Stimulated activated CD4-positive, alpha-beta T cell treated with anti-CD3 and anti-CD28 coated beads, TNF-alpha, amount 100 ng/mL, for 24 hours (primary cell): ENCODE measurements at regions not wholly inside any gene's neighbourhood (a gene's known extent, or its start where the extent isn't known, plus 50 kb on each side); places are given as distances from the start of the nearest gene placed in this dataset.
A peak's percentile ranks its signal among the peaks of the same experiment; 100 is the strongest.
"Not testable (repeated sequence)": the region's sequence is repeated elsewhere in the genome, so short reads cannot be mapped to it uniquely, and the experiment has no call there.

ENCODE experiments used
- DNase-seq, 3 experiments: peaks; one replicate each; pipeline ENCODE4 v3.0.0-alpha.2; 2020; ENCODE audit warnings: low read depth in 3 of 3

- no peak for DNase-seq
Measured at GRCh38 chr3:31096661-31097395, 202.4 kb upstream of the GADL1 start.

- DNase-seq = no peak
Measured at GRCh38 chr3:31100519-31100918, 206.1 kb upstream of the GADL1 start.

- not testable (repeated sequence) for DNase-seq
Measured at GRCh38 chr3:31101285-31101684, 206.8 kb upstream of the GADL1 start.

GRCh38 chr3:31102196-31102879, 207.9 kb upstream of the GADL1 start:
- peak in 2 of 3 experiments; percentile 17 to 34 for DNase-seq

- DNase-seq = no peak
Measured at GRCh38 chr3:31103181-31103580, 208.7 kb upstream of the GADL1 start.

GRCh38 chr3:31103623-31104180, 209.2 kb upstream of the GADL1 start:
- DNase-seq = no peak

- no peak for DNase-seq
Measured at GRCh38 chr3:31105011-31105410, 210.6 kb upstream of the GADL1 start.

GRCh38 chr3:31105438-31106077, 211.1 kb upstream of the GADL1 start:
- DNase-seq = peak in 2 of 3 experiments; percentile 6 to 13

- no peak for DNase-seq
Measured at GRCh38 chr3:31106204-31106603, 211.7 kb upstream of the GADL1 start.

GRCh38 chr3:31106912-31107311, 212.5 kb upstream of the GADL1 start:
- peak in 2 of 3 experiments; percentile 1 to 2 for DNase-seq

- no peak for DNase-seq
Measured at GRCh38 chr3:31114929-31115283, 220.4 kb upstream of the GADL1 start.

GRCh38 chr3:31115531-31115930, 221.1 kb upstream of the GADL1 start:
- not testable (repeated sequence) for DNase-seq

- no peak for DNase-seq
Measured at GRCh38 chr3:31116651-31117050, 222.2 kb upstream of the GADL1 start.

- DNase-seq = no peak
Measured at GRCh38 chr3:31117854-31118253, 223.4 kb upstream of the GADL1 start.

- no peak for DNase-seq
Measured at GRCh38 chr3:31124373-31124772, 229.9 kb upstream of the GADL1 start.

GRCh38 chr3:31125413-31126020, 231.1 kb upstream of the GADL1 start:
- DNase-seq = no peak

- no peak for DNase-seq
Measured at GRCh38 chr3:31129241-31129640, 234.8 kb upstream of the GADL1 start.

GRCh38 chr3:31132132-31132769, 237.8 kb upstream of the GADL1 start:
- no peak for DNase-seq

- no peak for DNase-seq
Measured at GRCh38 chr3:31133541-31133940, 239.1 kb upstream of the GADL1 start.

GRCh38 chr3:31135546-31135945, 241.1 kb upstream of the GADL1 start:
- no peak for DNase-seq

GRCh38 chr3:31137718-31138465, 243.4 kb upstream of the GADL1 start:
- DNase-seq = no peak
